ENCODE measurements at regions not wholly inside any gene's neighbourhood (a gene's known extent, or its start where the extent isn't known, plus 50 kb on each side); places are given as distances from the start of the nearest gene placed in this dataset.

- intact Hi-C loops (cut with micrococcal nuclease), result no loop called here
- Mint-ChIP-seq H3K4me1 (no peaks in the 10 kb centered on the region), H3K36me3 (peaks cover 0 to 3% (median 0%) of the 10 kb centered on the region in 5 donors), H3K27ac (no peak overlapping the region), H3K27me3 (peaks cover 5 to 66% (median 28%) of the 10 kb centered on the region in 5 donors), H3K4me3 (no peak overlapping the region), H3K9me3 (peaks cover 0 to 27% (median 8%) of the 10 kb centered on the region in 11 donors)
- Histone ChIP-seq H3K4me3 (ENCODE audit: low read length) (no peak overlapping the region), H3K27ac (ENCODE audit: low read depth, low read length) (no peak overlapping the region), H3K4me1 (ENCODE audit: control insufficient read depth in 2 of 2, insufficient read depth in 2 of 2, low read length in 2 of 2) (no peaks in the 10 kb centered on the region), H3K9me3 (ENCODE audit: control insufficient read depth in 2 of 3, low read length in 3 of 3) (no peaks in the 10 kb centered on the region), H3K27me3 (ENCODE audit: control insufficient read depth in 2 of 2, insufficient read depth in 2 of 2, low read length in 2 of 2) (no peaks in the 10 kb centered on the region), H3K36me3 (ENCODE audit: control insufficient read depth in 2 of 3, insufficient read depth in 3 of 3, low read length in 3 of 3) (no peaks in the 10 kb centered on the region)
- ChIA-PET POLR2A (no interaction called here), CTCF (no interaction called here)
- DNase-seq (no peak), ATAC-seq (no peak)
These were observed 160.1 kb downstream of the RRAGC start for GRCh38 chr1:38699330-38700076.

- H3K27me3 Mint-ChIP-seq, result peaks cover 4 to 54% (median 25%) of the 10 kb centered on the region in 5 donors
- intact Hi-C loops (cut with micrococcal nuclease), result no loop called here
- Histone ChIP-seq H3K36me3 (ENCODE audit: control insufficient read depth in 2 of 3, insufficient read depth in 3 of 3, low read length in 3 of 3) (no peaks in the 10 kb centered on the region), H3K27ac (ENCODE audit: low read depth, low read length) (no peak overlapping the region), H3K27me3 (ENCODE audit: control insufficient read depth in 2 of 2, insufficient read depth in 2 of 2, low read length in 2 of 2) (no peaks in the 10 kb centered on the region), H3K4me1 (ENCODE audit: control insufficient read depth in 2 of 2, insufficient read depth in 2 of 2, low read length in 2 of 2) (no peaks in the 10 kb centered on the region), H3K4me3 (ENCODE audit: low read length) (no peak overlapping the region), H3K9me3 (ENCODE audit: control insufficient read depth in 2 of 3, low read length in 3 of 3) (no peaks in the 10 kb centered on the region)
- ChIA-PET CTCF (no interaction called here), POLR2A (no interaction called here)
- ATAC-seq (no peak), DNase-seq (no peak)
- H3K4me1 Mint-ChIP-seq, result no peaks in the 10 kb centered on the region
- H3K4me3 Mint-ChIP-seq, result no peak overlapping the region
- peaks cover 0 to 3% (median 0%) of the 10 kb centered on the region in 5 donors for H3K36me3 Mint-ChIP-seq
- no peak overlapping the region for H3K27ac Mint-ChIP-seq
- peaks cover 0 to 22% (median 5%) of the 10 kb centered on the region in 11 donors for H3K9me3 Mint-ChIP-seq
These were observed 162.2 kb downstream of the RRAGC start for GRCh38 chr1:38697387-38697786.

- CTCF ChIA-PET, result no interaction called here
- H3K27ac Mint-ChIP-seq, result no peak overlapping the region
- H3K36me3 Mint-ChIP-seq, result peaks cover 0 to 3% (median 0%) of the 10 kb centered on the region in 5 donors
These were observed 163.2 kb downstream of the RRAGC start for GRCh38 chr1:38696371-38696770.

DNA sequence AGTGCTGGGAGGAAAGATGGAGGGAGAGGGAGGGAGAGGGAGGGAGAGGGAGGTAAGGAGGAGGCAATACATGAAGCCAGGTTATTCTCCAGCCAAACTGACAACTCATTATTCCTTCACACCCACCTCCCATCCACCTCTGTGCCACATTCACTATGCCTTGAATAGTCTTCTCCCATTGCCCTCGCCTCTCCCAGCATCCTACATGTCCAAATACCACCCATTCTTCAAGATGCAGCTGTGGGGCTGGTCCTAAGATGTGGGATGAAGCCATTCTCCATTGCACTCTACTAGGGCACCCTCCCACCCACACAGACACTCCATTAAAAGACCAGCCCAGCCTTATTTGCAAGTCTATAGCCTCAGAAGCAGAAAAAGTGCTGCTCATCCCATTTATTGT, 165.8 kb downstream of the RRAGC start:
- no peak overlapping the region for H3K4me3 Mint-ChIP-seq
- DNase-seq (no peak), ATAC-seq (no peak)
- no peaks in the 10 kb centered on the region for H3K9me3 ChIP-seq (ENCODE audit: control insufficient read depth in 2 of 3, low read length in 3 of 3)
- H3K27ac ChIP-seq (ENCODE audit: low read depth, low read length), result no peak overlapping the region
- ChIA-PET POLR2A (no interaction called here), CTCF (no interaction called here)
- peaks cover 21 to 52% (median 34%) of the 10 kb centered on the region in 5 donors for H3K27me3 Mint-ChIP-seq
- intact Hi-C loops (cut with micrococcal nuclease), result no loop called here
- H3K4me1 ChIP-seq (ENCODE audit: control insufficient read depth in 2 of 2, insufficient read depth in 2 of 2, low read length in 2 of 2), result no peaks in the 10 kb centered on the region
- no peaks in the 10 kb centered on the region for H3K4me1 Mint-ChIP-seq
- no peaks in the 10 kb centered on the region for H3K36me3 Mint-ChIP-seq
- no peak overlapping the region for H3K4me3 ChIP-seq (ENCODE audit: low read length)
- no peaks in the 10 kb centered on the region for H3K27me3 ChIP-seq (ENCODE audit: control insufficient read depth in 2 of 2, insufficient read depth in 2 of 2, low read length in 2 of 2)
- no peaks in the 10 kb centered on the region for H3K36me3 ChIP-seq (ENCODE audit: control insufficient read depth in 2 of 3, insufficient read depth in 3 of 3, low read length in 3 of 3)
- H3K27ac Mint-ChIP-seq, result no peak overlapping the region
- H3K9me3 Mint-ChIP-seq, result peaks cover 0 to 17% (median 4%) of the 10 kb centered on the region in 11 donors

More at GRCh38 chr1:38696371-38696770, 163.2 kb downstream of the RRAGC start:
- H3K9me3 Mint-ChIP-seq, result peaks cover 0 to 22% (median 5%) of the 10 kb centered on the region in 11 donors
- Histone ChIP-seq H3K27ac (ENCODE audit: low read depth, low read length) (no peak overlapping the region), H3K9me3 (ENCODE audit: control insufficient read depth in 2 of 3, low read length in 3 of 3) (no peaks in the 10 kb centered on the region), H3K4me3 (ENCODE audit: low read length) (no peak overlapping the region), H3K36me3 (ENCODE audit: control insufficient read depth in 2 of 3, insufficient read depth in 3 of 3, low read length in 3 of 3) (no peaks in the 10 kb centered on the region), H3K27me3 (ENCODE audit: control insufficient read depth in 2 of 2, insufficient read depth in 2 of 2, low read length in 2 of 2) (no peaks in the 10 kb centered on the region), H3K4me1 (ENCODE audit: control insufficient read depth in 2 of 2, insufficient read depth in 2 of 2, low read length in 2 of 2) (no peaks in the 10 kb centered on the region)
- no peak for ATAC-seq
- no peak for DNase-seq
- no peaks in the 10 kb centered on the region for H3K4me1 Mint-ChIP-seq
- peaks cover 7 to 55% (median 25%) of the 10 kb centered on the region in 5 donors for H3K27me3 Mint-ChIP-seq
- H3K4me3 Mint-ChIP-seq, result no peak overlapping the region
- intact Hi-C loops (cut with micrococcal nuclease), result no loop called here
- POLR2A ChIA-PET, result no interaction called here

GRCh38 chr1:38693031-38693430, 166.5 kb downstream of the RRAGC start:
- H3K27ac Mint-ChIP-seq, result no peak overlapping the region
- no peaks in the 10 kb centered on the region for H3K27me3 ChIP-seq (ENCODE audit: control insufficient read depth in 2 of 2, insufficient read depth in 2 of 2, low read length in 2 of 2)
- intact Hi-C loops (cut with micrococcal nuclease), result no loop called here
- no peak overlapping the region for H3K4me3 Mint-ChIP-seq
- POLR2A ChIA-PET, result no interaction called here
- no peak overlapping the region for H3K27ac ChIP-seq (ENCODE audit: low read depth, low read length)
- H3K4me1 ChIP-seq (ENCODE audit: control insufficient read depth in 2 of 2, insufficient read depth in 2 of 2, low read length in 2 of 2), result no peaks in the 10 kb centered on the region
- no peak overlapping the region for H3K4me3 ChIP-seq (ENCODE audit: low read length)
- DNase-seq (no peak), ATAC-seq (no peak)
- no peaks in the 10 kb centered on the region for H3K9me3 ChIP-seq (ENCODE audit: control insufficient read depth in 2 of 3, low read length in 3 of 3)
- H3K27me3 Mint-ChIP-seq, result peaks cover 24 to 52% (median 35%) of the 10 kb centered on the region in 5 donors
- no peaks in the 10 kb centered on the region for H3K36me3 ChIP-seq (ENCODE audit: control insufficient read depth in 2 of 3, insufficient read depth in 3 of 3, low read length in 3 of 3)
- no peaks in the 10 kb centered on the region for H3K36me3 Mint-ChIP-seq
- H3K9me3 Mint-ChIP-seq, result peaks cover 0 to 12% (median 4%) of the 10 kb centered on the region in 11 donors
- H3K4me1 Mint-ChIP-seq, result no peaks in the 10 kb centered on the region
- CTCF ChIA-PET, result no interaction called here

DNA sequence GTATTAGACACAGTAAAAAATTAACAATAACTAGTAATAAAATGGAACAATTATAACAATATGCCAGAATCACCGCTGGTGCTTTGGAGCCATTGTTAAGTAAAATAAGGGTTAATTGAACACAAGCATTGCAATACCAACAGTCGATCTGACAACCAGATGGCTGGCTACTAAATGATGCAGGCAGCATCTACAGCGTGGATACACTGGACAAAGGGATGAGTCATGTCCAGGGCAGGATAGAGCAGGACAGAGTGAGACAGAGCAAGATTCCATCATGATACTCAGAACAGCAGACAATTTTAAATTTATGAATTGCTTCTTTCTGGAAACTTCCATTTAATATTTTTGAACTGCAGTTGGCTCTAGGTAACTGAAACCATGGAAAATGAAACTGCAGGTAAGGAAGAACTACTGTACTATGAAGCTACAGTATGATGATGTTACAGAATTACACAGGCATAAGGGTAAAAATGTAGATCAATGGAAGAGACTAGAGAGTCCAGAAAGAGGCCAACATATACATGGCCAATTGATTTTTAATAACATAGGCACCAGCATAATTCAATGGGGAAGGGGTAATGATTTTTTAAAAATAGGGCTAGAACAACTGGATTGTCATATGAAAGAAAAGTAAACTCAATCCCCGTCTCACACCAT, 168.7 kb downstream of the RRAGC start:
- no peaks in the 10 kb centered on the region for H3K4me1 Mint-ChIP-seq
- H3K36me3 Mint-ChIP-seq, result no peaks in the 10 kb centered on the region
- ChIA-PET POLR2A (no interaction called here), CTCF (no interaction called here)
- H3K4me3 ChIP-seq (ENCODE audit: low read length), result no peak overlapping the region
- H3K27me3 Mint-ChIP-seq, result peaks cover 34 to 61% (median 50%) of the 10 kb centered on the region in 5 donors
- no peaks in the 10 kb centered on the region for H3K9me3 ChIP-seq (ENCODE audit: control insufficient read depth in 2 of 3, low read length in 3 of 3)
- DNase-seq (no peak), ATAC-seq (no peak)
- no peak overlapping the region for H3K4me3 Mint-ChIP-seq
- H3K27ac ChIP-seq (ENCODE audit: low read depth, low read length), result no peak overlapping the region
- no peak overlapping the region for H3K27ac Mint-ChIP-seq
- H3K36me3 ChIP-seq (ENCODE audit: control insufficient read depth in 2 of 3, insufficient read depth in 3 of 3, low read length in 3 of 3), result no peaks in the 10 kb centered on the region
- peaks cover 0 to 12% (median 4%) of the 10 kb centered on the region in 11 donors for H3K9me3 Mint-ChIP-seq
- no peaks in the 10 kb centered on the region for H3K27me3 ChIP-seq (ENCODE audit: control insufficient read depth in 2 of 2, insufficient read depth in 2 of 2, low read length in 2 of 2)
- intact Hi-C loops (cut with micrococcal nuclease), result no loop called here
- no peaks in the 10 kb centered on the region for H3K4me1 ChIP-seq (ENCODE audit: control insufficient read depth in 2 of 2, insufficient read depth in 2 of 2, low read length in 2 of 2)

DNA sequence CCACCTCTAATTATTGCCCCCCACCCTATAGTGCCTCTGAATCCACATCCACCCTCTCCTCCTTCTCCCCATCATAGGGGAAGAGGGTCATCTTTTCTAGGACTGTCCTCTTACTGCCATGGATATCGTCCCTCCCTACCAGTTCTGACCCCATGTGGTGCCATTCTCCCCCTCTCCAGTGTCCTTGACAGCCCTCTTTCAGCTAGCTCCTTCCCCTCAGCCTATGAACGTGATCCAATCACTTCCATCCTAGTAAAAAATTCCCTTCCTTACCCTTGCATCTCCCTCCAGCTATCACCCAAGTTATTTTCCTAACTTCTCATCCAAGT, 172.7 kb downstream of the RRAGC start:
- ATAC-seq (no peak), DNase-seq (no peak)
- Mint-ChIP-seq H3K4me1 (no peaks in the 10 kb centered on the region), H3K27ac (no peak overlapping the region), H3K9me3 (peaks cover 0 to 12% (median 0%) of the 10 kb centered on the region in 11 donors), H3K4me3 (no peak overlapping the region), H3K27me3 (peaks cover 32 to 56% (median 50%) of the 10 kb centered on the region in 5 donors), H3K36me3 (no peaks in the 10 kb centered on the region)
- H3K27me3 ChIP-seq (ENCODE audit: control insufficient read depth in 2 of 2, insufficient read depth in 2 of 2, low read length in 2 of 2), result no peaks in the 10 kb centered on the region
- H3K9me3 ChIP-seq (ENCODE audit: control insufficient read depth in 2 of 3, low read length in 3 of 3), result no peaks in the 10 kb centered on the region
- no peaks in the 10 kb centered on the region for H3K36me3 ChIP-seq (ENCODE audit: control insufficient read depth in 2 of 3, insufficient read depth in 3 of 3, low read length in 3 of 3)
- intact Hi-C loops (cut with micrococcal nuclease), result no loop called here
- H3K4me3 ChIP-seq (ENCODE audit: low read length), result no peak overlapping the region
- H3K27ac ChIP-seq (ENCODE audit: low read depth, low read length), result no peak overlapping the region
- POLR2A ChIA-PET, result no interaction called here
- H3K4me1 ChIP-seq (ENCODE audit: control insufficient read depth in 2 of 2, insufficient read depth in 2 of 2, low read length in 2 of 2), result no peaks in the 10 kb centered on the region
- CTCF ChIA-PET, result no interaction called here
